DND-41 (cell line): ENCODE measurements at regions not wholly inside any gene's neighbourhood (a gene's known extent, or its start where the extent isn't known, plus 50 kb on each side); places are given as distances from the start of the nearest gene placed in this dataset.

Experiments used
- ATAC-seq: fragments of 200-7000 bp; cut with Tn5 transposase; 3 replicates; pipeline ENCODE4 v1.9.1; 2021; ENCODE audit warnings: low read depth; ENCODE audit not compliant: insufficient read depth
- DNase-seq: peaks from one replicate; pipeline ENCODE4 v3.0.0-alpha.2; 2020
- H2AFZ ChIP-seq: 2 replicates; pipeline ENCODE4 v1.6.0; 2012; ENCODE audit warnings: low read depth, low read length
- H3K27ac ChIP-seq: 2 replicates; pipeline ENCODE4 v1.5.1; 2012; ENCODE audit warnings: low read length, inconsistent platforms
- H3K27me3 ChIP-seq: fragments of 200-600 bp; sonication (generic); 2 replicates; pipeline ENCODE4 v1.6.0; 2012; ENCODE audit warnings: low read length, mild to moderate bottlenecking, inconsistent platforms; ENCODE audit not compliant: insufficient read depth, poor library complexity
- H3K36me3 ChIP-seq: 2 replicates; pipeline ENCODE4 v1.5.1; 2012; ENCODE audit warnings: low read length, inconsistent platforms; ENCODE audit not compliant: insufficient read depth
- H3K4me1 ChIP-seq: 2 replicates; pipeline ENCODE4 v1.5.1; 2012; ENCODE audit warnings: mild to moderate bottlenecking, low read length; ENCODE audit not compliant: insufficient read depth
- H3K4me2 ChIP-seq: 2 replicates; pipeline ENCODE4 v1.6.0; 2012; ENCODE audit warnings: mild to moderate bottlenecking, moderate library complexity, low read length, inconsistent platforms; ENCODE audit not compliant: insufficient read depth
- H3K4me3 ChIP-seq, 2 experiments: fragments of 200-600 bp in 1 of 2; shearing (Covaris generic) in 1 of 2; 2 replicates each; pipeline ENCODE4 v1.5.1; 2012 to 2016; ENCODE audit warnings: inconsistent platforms in 2 of 2, low read length in 2 of 2, mild to moderate bottlenecking in 2 of 2, low read depth in 1 of 2, moderate library complexity in 1 of 2
- H3K79me2 ChIP-seq: 2 replicates; pipeline ENCODE4 v1.6.0; 2012; ENCODE audit warnings: low read length, inconsistent platforms; ENCODE audit not compliant: insufficient read depth
- H3K9ac ChIP-seq: 2 replicates; pipeline ENCODE4 v1.6.0; 2012; ENCODE audit warnings: low read depth, mild to moderate bottlenecking, inconsistent platforms, low read length, moderate library complexity
- H3K9me3 ChIP-seq: 2 replicates; pipeline ENCODE4 v1.5.1; 2012; ENCODE audit warnings: low read length, moderate library complexity, mild to moderate bottlenecking, inconsistent platforms; ENCODE audit not compliant: insufficient read depth, severe bottlenecking
- H4K20me1 ChIP-seq: 2 replicates; pipeline ENCODE4 v1.6.0; 2012; ENCODE audit warnings: low read length; ENCODE audit not compliant: insufficient read depth
- EZH2 ChIP-seq: IDR thresholded peaks from 3 replicates; pipeline ENCODE4 v1.6.1; 2012; ENCODE audit warnings: borderline replicate concordance, low read depth, mild to moderate bottlenecking, moderate library complexity, low read length, inconsistent platforms; ENCODE audit not compliant: severe bottlenecking
- TF ChIP-seq, protein P1 (sequence below): IDR thresholded peaks from 2 replicates; pipeline ENCODE4 v1.5.1; 2012; ENCODE audit warnings: borderline replicate concordance, low read length, moderate library complexity, mild to moderate bottlenecking; ENCODE audit not compliant: poor library complexity, severe bottlenecking; ENCODE audit errors: extremely low read depth

DNA sequence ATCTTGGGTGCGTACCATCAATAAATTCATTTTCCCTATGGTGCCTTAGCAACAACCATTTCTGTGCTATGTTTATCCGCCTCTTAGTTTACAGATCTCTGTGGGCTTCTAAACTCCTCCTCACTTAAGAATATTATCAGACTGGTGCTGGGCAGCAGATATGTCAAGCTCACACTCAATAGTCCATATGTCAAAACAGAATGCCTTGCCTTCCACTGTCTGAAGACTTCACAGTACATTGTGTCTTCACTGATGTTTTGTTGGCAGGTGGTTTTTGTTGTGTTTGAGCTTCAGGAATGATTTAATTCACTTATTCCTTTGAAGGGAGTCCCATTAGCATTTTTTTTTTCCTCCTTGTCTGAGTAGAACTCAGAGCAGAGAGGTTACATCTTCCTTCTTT lies 419.6 kb downstream of the DNAJB9 start:
- no peaks in the 10 kb centered on the region for H3K4me1 ChIP-seq
- H3K4me3 ChIP-seq = no peak overlapping the region
- H3K9ac ChIP-seq = no peak overlapping the region
- no peaks in the 10 kb centered on the region for H3K79me2 ChIP-seq
- H4K20me1 ChIP-seq = no peaks in the 10 kb centered on the region
- H2AFZ ChIP-seq = no peak overlapping the region
- DNase-seq = no peak
- no peaks in the 10 kb centered on the region for H3K36me3 ChIP-seq
- H3K27me3 ChIP-seq = no peaks in the 10 kb centered on the region
- ATAC-seq = no peak
- no peak overlapping the region for H3K27ac ChIP-seq
- no peaks in the 10 kb centered on the region for H3K9me3 ChIP-seq
- TF ChIP-seq, protein P1, sequence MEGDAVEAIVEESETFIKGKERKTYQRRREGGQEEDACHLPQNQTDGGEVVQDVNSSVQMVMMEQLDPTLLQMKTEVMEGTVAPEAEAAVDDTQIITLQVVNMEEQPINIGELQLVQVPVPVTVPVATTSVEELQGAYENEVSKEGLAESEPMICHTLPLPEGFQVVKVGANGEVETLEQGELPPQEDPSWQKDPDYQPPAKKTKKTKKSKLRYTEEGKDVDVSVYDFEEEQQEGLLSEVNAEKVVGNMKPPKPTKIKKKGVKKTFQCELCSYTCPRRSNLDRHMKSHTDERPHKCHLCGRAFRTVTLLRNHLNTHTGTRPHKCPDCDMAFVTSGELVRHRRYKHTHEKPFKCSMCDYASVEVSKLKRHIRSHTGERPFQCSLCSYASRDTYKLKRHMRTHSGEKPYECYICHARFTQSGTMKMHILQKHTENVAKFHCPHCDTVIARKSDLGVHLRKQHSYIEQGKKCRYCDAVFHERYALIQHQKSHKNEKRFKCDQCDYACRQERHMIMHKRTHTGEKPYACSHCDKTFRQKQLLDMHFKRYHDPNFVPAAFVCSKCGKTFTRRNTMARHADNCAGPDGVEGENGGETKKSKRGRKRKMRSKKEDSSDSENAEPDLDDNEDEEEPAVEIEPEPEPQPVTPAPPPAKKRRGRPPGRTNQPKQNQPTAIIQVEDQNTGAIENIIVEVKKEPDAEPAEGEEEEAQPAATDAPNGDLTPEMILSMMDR = no peak
- H3K4me2 ChIP-seq = no peak overlapping the region

DNA sequence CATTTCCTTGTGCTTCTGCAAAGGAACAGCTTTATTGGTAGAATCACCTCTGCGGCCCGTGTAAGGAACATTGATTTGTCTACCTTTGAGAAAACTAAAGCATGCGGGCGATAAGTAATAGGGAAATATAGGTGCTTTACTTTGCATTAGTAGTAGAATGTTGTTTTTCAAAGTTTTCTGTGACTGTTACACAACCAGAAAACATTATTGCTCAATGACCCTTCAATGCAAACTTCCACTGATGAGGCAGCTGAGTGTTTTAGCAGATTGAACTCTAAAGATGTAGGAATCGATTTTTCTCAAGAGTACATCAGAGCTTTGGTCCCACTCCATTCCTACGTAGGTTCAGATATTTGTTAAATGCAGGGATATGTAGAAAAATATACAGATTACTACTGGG lies 427.8 kb downstream of the DNAJB9 start:
- no peak for TF ChIP-seq EZH2
- TF ChIP-seq, protein P1 = no peak

DNA sequence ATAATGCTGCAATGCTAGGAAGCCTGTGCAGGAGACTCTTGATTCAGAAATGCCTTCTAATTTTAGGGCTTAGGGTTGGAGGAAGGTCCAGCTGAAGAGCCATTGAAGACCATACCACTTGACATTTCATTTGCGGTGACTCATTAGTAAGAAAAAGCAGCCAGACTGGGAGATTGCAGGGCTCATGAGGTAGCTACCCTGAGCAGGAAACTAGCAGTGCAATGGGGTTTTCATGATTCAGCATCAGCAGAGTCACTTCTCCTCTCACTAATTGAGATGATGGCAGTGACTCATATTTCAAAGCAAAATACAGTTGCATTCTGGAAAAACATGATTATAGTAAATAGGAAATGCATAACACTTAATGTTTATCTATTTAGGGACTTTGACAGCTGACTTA lies 434.1 kb downstream of the DNAJB9 start:
- DNase-seq = no peak
- H3K9me3 ChIP-seq = no peaks in the 10 kb centered on the region

More for the DNA sequence above, 427.8 kb downstream of the DNAJB9 start:
- Histone ChIP-seq H3K4me2 (no peak overlapping the region), H3K36me3 (no peaks in the 10 kb centered on the region), H3K27me3 (no peaks in the 10 kb centered on the region), H3K4me3 (no peak overlapping the region), H3K9me3 (no peaks in the 10 kb centered on the region), H3K79me2 (no peaks in the 10 kb centered on the region), H3K27ac (no peak overlapping the region), H2AFZ (0 out of 2 replicates have a peak overlapping the region, but pooled peaks have one; percentile 13), H3K9ac (no peak overlapping the region), H3K4me1 (no peaks in the 10 kb centered on the region), H4K20me1 (no peaks in the 10 kb centered on the region)
- no peak for DNase-seq
- no peak for ATAC-seq

DNA sequence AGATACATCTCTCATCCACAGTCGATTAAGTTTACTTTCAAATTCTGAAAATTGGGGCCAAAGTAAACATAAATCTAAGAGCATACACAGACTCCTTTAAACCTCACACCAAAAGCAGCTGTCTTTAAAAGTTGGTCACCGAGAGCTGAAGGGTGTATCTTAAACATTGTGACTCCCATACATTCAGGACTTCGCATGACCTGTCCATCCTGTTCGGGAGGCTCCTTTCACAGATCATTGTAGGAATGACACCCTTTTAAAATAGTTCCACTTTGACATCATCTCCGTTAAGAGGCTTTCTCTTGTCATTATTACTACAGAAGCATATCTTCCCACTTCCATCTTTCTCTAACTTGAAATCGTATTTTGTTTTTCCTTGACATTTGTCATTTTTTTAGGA lies 440.0 kb downstream of the DNAJB9 start:
- Histone ChIP-seq H4K20me1 (no peaks in the 10 kb centered on the region), H3K4me3 (no peak overlapping the region), H3K27ac (no peak overlapping the region), H2AFZ (no peak overlapping the region), H3K9me3 (no peaks in the 10 kb centered on the region), H3K79me2 (no peaks in the 10 kb centered on the region), H3K36me3 (no peaks in the 10 kb centered on the region), H3K9ac (no peak overlapping the region), H3K4me1 (no peaks in the 10 kb centered on the region), H3K27me3 (no peaks in the 10 kb centered on the region), H3K4me2 (no peak overlapping the region)
- ATAC-seq (no peak), DNase-seq (no peak)
- no peak for TF ChIP-seq EZH2
- TF ChIP-seq, protein P1 = no peak

More for the DNA sequence above, 434.1 kb downstream of the DNAJB9 start:
- no peak for ATAC-seq
- H3K79me2 ChIP-seq = no peaks in the 10 kb centered on the region
- H3K4me3 ChIP-seq = no peak overlapping the region
- no peak overlapping the region for H2AFZ ChIP-seq
- no peak overlapping the region for H3K9ac ChIP-seq
- H4K20me1 ChIP-seq = no peaks in the 10 kb centered on the region
- TF ChIP-seq, protein P1 = no peak
- TF ChIP-seq EZH2 = no peak
- no peaks in the 10 kb centered on the region for H3K27me3 ChIP-seq
- H3K4me1 ChIP-seq = no peaks in the 10 kb centered on the region
- H3K27ac ChIP-seq = no peak overlapping the region
- no peak overlapping the region for H3K4me2 ChIP-seq
- no peaks in the 10 kb centered on the region for H3K36me3 ChIP-seq
